ENCODE measurements at regions not wholly inside any gene's neighbourhood (a gene's known extent, or its start where the extent isn't known, plus 50 kb on each side); places are given as distances from the start of the nearest gene placed in this dataset.
"Not testable (repeated sequence)": the region's sequence is repeated elsewhere in the genome, so short reads cannot be mapped to it uniquely, and the experiment has no call there.

DNA sequence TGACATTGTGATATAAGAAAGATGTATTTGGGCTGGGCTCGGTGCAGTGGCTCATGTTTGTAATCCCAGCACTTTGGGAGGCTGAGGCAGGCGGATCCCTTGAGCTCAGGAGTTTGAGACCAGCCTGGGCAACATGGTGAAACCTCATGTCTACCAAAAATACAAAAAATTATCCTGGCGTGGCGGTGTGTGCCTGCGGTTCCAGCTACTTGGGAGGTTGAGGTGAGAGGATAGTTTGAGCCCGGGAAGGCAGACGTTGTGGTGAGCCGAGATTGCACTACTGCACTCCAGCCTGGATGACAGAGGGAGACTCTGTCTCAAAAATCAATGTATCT lies 201.9 kb downstream of the SEC14L1 start:
- TF ChIP-seq, protein P1, sequence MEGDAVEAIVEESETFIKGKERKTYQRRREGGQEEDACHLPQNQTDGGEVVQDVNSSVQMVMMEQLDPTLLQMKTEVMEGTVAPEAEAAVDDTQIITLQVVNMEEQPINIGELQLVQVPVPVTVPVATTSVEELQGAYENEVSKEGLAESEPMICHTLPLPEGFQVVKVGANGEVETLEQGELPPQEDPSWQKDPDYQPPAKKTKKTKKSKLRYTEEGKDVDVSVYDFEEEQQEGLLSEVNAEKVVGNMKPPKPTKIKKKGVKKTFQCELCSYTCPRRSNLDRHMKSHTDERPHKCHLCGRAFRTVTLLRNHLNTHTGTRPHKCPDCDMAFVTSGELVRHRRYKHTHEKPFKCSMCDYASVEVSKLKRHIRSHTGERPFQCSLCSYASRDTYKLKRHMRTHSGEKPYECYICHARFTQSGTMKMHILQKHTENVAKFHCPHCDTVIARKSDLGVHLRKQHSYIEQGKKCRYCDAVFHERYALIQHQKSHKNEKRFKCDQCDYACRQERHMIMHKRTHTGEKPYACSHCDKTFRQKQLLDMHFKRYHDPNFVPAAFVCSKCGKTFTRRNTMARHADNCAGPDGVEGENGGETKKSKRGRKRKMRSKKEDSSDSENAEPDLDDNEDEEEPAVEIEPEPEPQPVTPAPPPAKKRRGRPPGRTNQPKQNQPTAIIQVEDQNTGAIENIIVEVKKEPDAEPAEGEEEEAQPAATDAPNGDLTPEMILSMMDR (IDR thresholded peaks at IDR 0.05), result not testable (repeated sequence)
- not testable (repeated sequence) for TF ChIP-seq POLR2A (IDR thresholded peaks at IDR 0.05)
